ENCODE measurements at regions not wholly inside any gene's neighbourhood (a gene's known extent, or its start where the extent isn't known, plus 50 kb on each side); places are given as distances from the start of the nearest gene placed in this dataset.

DNA sequence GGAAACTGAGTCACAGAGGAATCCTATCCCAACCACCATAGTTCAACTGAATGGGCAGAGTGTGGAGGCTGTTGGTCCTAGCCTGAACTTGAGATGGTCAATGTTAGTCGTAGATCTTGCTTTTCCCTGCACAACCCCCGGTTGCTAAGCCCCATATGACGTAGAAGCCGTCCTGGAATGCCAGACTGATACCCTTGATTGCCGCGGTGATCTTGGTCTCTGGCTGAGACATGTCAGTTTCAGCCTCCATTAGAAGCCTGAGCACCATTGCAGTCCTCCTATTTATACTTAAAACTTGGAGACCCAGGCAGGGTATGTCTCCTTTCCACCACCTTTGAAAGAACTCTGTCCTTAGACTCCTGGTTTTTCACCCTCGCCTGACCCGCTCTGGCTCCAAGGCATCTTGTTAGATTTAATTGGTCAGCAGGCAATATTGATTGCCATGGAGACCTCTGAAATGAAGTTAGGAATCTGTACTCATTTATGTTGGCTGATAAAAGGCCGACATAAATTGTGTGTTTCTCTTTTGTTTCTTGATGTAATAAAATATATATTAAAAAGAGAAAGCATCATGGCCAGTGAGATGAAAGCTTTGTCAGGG is 53.4 kb downstream of the RPLP1 start:
- DNase-seq (ENCODE audit: extremely low read depth, low read depth, low spot score), result no peak

DNA sequence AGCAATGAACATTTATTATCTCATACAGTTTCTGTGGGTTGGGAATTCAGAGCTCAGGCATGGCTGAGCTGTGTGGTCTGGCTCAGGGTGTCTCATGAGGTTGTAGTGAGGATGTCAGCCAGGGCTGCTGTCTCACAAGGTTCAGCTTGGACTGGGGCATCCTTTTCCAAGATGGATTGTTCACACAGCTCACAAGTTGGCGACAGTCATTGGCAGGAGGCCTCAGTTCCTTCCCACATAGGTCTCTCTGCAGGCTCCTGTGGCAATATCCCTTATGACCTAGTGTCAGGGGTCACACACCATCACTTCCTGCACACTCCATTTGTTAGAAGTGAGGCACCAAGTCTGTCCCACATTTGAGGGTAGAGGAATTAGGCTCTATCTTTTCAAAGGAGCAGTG is 56.0 kb downstream of the RPLP1 start:
- no peak for DNase-seq (ENCODE audit: extremely low read depth, low read depth, low spot score)

DNA sequence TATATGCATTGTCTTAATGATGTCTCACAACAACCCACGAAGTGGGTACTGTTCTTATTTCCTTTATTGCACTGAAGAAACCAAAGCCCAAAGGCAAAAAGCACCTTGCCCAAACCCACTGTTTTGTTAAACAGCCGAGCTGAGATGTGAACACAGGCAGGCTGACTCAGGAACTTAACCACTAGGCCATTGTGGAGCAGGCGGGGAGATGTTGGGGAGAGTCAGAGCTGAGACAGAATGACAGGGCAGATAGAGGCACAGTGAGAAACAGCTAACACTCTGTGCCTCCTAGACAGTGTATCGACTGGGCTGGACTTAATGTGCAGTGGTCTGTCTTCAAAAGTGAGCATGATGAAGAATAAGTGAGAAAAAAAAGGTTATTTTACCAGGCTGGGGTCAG is 56.5 kb downstream of the RPLP1 start:
- DNase-seq (ENCODE audit: extremely low read depth, low read depth, low spot score), result no peak

DNA sequence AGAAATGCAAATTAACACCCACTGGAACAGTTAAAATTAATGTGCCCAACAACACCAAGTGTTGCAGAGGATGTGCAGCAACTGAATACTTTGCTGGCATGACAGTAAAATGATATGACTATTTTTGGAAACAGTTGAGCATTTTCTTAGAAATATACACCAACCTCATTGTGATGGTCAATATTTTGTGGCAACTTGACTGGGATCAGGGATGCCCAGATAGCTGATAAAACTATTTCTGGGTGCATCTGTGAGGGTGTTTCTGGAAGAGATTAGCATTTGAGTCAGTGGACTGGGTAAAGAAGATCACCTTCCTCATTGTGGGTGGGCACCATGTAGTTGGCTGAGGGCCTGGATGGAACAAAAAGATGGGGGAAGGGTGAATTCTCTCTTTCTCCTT is 57.9 kb downstream of the RPLP1 start:
- no peak for DNase-seq (ENCODE audit: extremely low read depth, low read depth, low spot score)

DNA sequence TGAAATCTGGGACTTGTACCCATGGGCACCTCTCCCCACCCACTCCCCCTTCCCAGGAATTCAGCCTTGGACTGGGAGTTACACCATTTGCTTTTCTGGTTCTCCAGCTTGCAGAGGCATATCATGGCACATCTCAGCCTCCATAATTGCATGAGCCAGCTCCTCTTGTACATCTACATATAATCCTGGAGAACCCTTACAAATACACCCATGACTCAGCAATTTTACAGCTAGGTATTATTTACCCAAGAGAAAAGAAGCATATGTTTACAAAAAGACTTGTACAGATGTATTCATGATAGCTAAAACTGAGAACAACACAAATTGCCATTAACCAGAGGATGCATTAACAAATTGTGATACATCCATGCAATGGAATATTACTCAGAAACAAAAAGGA is 58.4 kb downstream of the RPLP1 start:
- DNase-seq (ENCODE audit: extremely low read depth, low read depth, low spot score), result no peak

DNA sequence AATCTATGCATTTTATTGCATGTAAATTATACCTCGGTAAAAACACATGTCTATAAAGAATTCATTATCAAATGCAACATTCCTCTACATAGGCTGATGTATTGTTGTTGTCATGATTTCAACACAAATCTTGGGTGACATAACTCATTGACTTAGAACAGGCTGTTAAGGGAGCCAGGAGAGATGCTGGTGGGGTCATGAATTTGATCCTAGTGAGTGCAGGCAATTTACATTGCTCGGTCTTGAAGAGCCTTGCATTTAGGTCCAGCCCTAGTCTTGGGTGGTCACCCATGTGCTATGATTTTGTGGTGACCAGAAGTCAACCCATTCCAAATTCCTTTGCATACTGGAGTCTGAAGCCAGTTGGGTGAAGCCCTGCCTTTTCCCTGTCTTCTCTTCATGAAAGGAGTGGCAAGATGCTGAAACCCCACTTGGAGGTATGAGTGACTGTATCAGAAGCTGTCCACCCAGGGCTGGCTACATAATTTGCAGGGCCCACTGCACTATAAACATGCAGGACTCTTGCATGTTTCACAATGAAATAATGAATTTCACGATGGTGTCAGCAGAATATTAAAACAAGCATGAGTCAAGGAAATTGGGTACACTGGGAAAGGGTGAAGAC is 59.2 kb downstream of the RPLP1 start:
- DNase-seq (ENCODE audit: extremely low read depth, low read depth, low spot score), result no peak

DNA sequence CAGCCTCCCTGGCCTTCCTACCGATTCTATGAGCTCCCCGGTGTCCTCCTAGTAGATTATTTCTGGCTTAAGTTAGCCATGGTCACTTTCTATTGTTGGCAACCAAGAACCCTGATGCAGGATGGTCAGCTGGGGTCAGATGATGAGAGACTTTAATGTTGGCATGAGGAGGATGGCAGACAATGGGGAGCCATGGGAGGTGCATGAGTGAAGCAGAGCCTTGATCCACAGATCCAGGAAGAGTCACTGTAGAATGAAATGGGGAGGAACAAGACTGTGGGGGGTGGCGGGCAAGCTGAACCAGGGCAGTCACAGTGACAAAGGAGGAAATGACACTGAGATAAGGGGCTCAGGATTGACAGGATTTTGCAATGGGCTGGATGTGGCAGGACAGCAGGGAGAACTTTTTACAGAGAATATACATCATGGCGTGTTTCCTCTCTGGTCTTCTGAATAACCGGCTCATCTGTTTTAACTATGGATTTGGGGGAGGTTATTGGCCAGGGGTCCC is 60.9 kb downstream of the RPLP1 start:
- no peak for DNase-seq (ENCODE audit: extremely low read depth, low read depth, low spot score)

DNA sequence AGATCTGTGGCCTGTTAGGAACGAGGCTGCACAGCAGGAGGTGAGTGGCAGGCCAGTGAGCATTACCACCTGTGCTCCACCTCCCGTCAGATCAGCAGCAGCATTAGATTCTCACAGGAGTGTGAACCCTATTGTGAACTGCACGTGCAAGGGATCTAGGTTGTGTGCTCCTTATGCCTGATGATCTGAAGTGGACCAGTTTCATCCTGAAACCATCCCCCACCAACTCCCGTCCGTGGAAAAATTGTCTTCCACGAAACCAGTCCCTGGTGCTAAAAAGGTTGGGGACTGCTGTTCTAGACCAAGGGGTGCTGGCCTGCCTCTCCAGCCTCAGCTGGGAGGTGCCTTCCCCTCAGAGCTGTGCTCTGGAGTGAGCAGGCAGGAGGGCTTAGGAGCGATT is 61.4 kb downstream of the RPLP1 start:
- no peak for DNase-seq (ENCODE audit: extremely low read depth, low read depth, low spot score)

DNA sequence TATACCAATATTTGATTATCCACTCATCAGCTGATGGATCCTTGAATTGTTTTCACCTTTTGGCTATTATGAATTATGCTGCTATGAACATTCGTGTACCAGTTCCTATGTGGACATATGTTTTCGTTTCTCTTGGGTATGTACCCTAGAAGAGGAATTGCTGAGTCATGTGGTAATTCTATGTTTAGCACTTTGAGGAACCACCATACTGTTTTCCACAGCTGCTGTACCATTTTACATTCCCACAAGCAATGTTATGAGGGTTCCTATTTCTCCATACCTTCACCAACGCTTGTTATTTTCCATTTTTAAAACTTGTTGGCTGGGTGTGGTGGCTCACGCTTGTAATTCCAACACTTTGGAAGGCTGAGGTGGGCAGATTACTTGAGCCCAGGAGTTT is 62.9 kb downstream of the RPLP1 start:
- no peak for DNase-seq (ENCODE audit: extremely low read depth, low read depth, low spot score)

DNA sequence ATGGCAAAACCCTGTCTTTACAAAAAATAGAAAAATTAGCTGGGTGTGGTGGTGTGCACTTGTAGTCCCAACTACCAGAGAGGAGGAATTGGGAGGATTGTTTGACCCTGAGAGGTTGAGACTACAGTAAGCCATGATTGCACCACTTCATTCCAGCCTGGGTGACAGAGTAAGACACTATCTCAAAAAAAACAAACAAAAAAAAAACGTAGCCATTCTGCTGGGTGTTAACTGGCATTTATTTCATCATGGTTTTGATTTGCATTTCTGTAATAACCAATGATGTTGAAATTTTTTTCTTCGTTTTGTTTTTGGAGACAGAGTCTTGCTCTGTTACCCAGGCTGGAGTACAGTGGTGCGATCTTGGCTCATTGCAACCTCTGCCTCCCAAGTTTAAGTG is 63.3 kb downstream of the RPLP1 start:
- no peak for DNase-seq (ENCODE audit: extremely low read depth, low read depth, low spot score)

DNA sequence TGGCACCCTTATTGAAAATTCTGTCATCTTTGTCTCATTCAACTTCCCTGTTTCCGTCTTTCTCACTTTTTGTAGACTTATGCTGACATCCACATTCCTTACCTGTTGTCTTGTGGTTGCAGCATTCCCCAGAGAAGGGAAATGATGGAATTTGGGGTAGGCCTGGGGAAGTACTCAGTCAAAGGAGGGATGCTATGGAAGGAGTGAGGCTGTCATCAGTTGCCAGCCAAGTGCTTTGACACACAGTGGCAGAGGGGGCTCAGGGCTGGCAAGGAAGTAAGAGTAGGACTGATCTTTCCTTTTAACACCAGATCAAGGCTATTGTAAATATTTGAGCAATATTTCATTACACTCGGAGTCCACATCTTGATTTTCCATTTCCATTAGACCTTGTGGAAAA is 64.4 kb downstream of the RPLP1 start:
- no peak for DNase-seq (ENCODE audit: extremely low read depth, low read depth, low spot score)

DNA sequence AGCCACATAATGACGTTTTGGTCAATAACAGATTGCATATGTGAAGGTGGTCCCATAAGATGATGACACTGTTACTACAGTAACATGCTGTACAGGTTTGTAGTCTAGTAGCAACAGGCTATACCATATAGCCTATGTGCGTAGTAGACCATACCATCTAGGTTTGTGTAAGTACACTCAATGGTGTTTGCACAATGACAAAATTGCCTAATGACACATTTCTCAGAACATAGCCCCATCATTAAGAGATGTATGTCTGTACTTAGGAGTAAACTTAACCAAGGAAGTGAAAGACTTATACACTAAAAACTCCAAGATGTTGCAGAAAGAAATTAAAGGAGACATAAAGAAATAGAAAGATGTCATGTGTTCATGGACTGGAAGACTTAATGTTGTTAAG is 66.2 kb downstream of the RPLP1 start:
- no peak for DNase-seq (ENCODE audit: extremely low read depth, low read depth, low spot score)

DNA sequence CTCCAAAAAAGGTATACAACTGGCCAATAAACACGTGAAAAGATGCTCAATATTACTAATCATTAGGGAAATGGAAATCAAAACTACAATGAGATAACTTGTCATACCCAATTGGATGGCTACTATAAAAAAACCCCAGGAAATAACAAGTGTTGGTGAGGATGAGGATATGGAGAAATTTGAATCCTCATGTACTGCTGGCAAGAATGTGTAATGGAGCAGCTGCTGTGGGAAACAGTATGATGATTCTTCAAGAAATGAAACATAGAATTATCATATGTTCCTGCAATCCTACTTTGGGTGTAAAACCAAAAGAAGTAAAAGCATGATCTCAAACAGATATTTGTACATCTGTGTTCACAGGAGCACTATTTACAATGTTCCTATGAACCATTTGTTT is 67.4 kb downstream of the RPLP1 start:
- no peak for DNase-seq (ENCODE audit: extremely low read depth, low read depth, low spot score)

DNA sequence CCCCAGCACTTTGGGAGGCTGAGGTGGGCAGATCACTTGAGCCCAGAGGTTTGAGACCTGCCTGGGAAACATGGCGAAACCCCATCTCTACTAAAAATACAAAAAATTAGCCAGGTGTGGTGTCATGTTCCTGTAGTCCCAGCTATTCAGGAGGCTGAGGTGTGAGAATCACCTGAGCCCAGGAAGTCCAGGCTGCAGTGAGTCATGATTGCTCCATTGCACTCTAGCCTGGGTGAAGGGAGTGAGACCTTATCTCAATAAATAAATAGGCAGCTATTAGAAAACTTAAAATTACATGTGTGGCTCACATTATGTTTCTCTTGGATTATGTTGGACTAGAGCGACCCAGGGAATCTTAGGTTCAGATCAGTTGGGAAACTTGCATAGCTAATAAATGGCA is 69.7 kb downstream of the RPLP1 start:
- DNase-seq (ENCODE audit: extremely low read depth, low read depth, low spot score), result no peak

DNA sequence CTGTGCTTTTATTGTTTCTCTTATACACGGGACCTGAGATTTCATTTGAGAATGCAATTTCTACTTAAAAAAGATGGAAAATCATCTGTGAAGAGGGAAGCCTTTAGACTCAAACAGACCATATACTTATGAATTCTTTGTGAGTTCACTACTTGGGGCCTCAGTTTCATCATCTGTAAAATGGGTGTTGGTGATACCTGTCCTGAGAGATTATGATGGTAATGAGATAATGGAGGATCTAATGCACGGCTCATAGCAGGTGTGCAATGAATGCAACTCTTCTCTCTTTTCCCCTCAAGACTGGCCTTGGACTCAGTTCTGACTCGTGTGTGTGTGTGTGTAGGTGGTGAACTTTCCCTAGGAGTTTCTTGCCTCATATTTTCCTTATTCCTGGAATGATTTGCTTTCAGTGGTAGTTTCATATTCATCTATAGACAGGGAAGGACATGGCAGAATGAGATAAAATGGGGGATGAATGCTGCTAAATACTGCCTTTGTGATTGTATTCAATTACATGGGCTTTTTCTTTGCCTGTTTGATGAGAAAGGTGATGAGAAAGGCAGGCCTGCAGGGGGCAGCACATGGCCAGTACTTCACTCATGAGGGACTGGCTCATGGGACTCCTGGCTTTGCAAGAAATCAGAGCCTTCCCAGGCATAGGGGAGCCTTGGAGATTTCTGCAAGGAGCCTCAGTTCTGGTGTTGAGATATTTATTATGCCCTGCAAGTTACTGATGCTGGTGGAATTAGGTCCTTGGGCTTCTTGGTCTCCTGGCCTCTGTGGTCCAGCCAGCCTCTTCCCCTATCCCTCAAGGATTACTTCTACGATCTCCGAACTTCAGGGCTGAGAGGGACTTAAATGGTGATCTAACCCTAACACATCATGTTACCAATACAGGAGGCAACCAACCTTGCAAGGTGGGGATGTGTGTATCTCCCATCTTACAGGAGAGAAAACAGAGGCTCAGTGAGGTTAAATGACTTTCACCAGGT is 70.7 kb downstream of the RPLP1 start:
- no peak for DNase-seq (ENCODE audit: extremely low read depth, low read depth, low spot score)

DNA sequence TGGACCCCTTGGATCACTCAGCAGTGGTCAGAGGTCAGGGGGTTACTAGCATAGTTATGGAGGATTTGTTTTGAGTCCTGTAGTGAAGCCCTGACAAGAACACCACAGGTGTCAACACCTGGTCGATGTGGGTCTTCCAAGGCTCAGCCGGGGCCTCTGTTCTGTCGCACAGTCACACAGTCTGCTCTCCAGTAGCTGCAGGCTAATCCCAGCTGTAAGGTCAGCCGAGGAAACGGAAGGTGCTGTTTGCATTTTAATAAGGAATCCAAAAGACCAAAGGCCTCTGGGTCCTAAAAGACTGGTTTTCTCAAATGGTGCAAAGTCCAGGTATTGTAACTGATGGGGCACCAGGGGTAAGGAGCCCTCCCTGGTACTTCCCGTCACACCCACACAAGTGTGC is 71.7 kb downstream of the RPLP1 start:
- DNase-seq (ENCODE audit: extremely low read depth, low read depth, low spot score), result no peak

DNA sequence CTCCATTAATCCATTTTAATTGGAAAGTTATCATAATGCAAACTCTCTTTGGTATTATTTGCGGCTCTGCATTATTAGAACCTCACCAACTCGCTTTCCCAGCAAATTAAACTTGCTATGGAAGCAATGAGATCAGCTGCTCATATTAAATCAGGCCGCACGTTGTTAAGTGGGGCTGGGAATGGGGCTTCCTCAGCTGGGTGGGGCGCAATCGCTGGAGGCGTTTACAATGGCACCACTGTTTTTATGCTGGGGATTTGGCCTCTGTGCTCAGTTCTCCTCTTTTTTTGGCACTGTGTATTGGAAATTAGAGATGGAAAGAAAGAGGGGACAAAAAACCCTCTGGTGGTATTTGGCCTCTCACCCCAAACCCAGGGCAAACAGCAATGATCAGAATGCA is 72.2 kb downstream of the RPLP1 start:
- no peak for DNase-seq (ENCODE audit: extremely low read depth, low read depth, low spot score)

DNA sequence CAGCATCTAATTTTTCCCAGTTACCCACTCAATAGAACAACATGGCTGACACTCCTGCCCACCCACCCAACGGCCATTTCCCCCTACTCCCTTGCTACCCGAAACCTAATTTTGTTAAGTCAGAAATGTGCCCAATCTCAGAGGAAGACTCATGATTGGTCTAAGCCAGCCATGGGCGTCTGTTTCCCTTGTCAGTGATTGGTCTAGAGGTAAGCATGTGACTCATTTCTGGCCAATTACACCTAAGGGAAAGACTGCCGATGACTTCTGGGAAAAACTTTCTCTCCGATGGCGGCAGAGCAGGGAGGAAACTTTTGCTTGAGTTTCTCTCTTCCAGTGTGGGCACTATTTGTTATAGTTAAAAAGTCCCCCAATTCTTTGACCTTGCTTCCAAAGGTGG is 72.9 kb downstream of the RPLP1 start:
- no peak for DNase-seq (ENCODE audit: extremely low read depth, low read depth, low spot score)

DNA sequence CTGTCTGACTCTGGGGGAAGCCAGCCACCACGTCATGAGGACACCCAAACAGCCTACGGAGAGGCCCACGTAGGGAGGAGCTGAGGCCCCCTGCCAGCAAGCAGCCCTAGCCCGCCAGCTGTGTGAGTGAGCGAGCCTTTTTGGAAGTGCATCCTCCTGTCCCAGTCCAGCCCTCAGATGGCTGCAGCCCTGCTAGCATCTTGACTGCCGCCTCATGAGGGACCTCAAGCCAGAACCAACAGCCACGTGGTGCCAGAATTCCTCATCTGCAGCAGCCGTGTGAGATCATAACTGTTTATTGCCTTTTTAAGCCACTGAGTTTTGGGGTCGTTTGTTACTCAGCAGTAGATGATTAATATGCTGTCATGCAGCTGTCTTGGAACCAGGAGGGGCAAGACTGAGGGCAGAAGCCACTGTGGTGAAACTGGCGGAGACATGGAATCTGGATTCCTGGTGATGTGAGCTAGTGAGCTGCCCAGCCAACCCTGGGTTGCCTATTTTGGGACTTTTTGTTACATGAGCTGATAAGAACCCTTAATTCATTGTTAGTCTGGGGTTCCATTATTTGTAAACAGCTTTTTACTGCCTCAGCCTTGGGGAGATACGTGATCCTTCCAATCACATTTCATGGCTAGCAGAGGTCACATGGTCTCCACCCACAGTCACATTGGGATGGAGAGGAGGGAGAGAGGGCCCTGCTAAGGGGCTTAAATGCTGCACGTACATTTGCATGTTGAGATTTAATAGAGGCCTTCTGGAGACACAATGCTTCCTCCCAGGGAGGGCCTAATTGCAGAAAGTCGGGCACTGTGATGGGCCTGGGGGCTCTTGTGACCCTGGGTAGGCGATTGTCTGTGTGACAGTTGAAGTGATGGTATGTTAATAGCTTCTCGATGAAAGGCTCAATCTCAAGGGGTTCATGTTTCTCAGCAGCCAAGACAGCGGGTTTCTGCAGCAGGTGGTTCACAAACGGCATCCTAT is 73.8 kb downstream of the RPLP1 start:
- no peak for DNase-seq (ENCODE audit: extremely low read depth, low read depth, low spot score)

DNA sequence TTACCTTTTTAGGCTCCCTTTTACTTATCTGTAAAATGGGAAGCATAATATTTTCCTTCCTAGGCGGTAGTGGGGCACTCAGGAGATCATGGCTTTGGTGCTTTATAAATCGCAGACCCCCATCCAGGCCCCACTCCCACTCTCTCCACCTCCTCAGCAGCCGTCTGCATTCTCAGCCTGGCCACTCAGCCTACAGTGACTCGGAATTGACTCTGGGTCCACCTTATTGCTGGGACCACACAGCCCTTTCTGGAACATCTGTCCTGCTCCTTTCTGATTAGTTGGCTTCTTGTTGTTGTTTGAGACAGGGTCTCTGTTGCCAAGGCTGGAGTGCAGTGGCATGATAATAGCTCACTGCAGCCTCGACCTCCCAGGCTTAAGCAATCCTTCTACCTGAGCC is 76.5 kb downstream of the RPLP1 start:
- no peak for DNase-seq (ENCODE audit: extremely low read depth, low read depth, low spot score)
